PFSK-1 (cell line): ENCODE measurements at regions not wholly inside any gene's neighbourhood (a gene's known extent, or its start where the extent isn't known, plus 50 kb on each side); places are given as distances from the start of the nearest gene placed in this dataset.

Experiments
- POLR2AphosphoS5 ChIP-seq: IDR thresholded peaks from 2 replicates; pipeline ENCODE4 v1.6.1; 2012; ENCODE audit warnings: low read depth, mild to moderate bottlenecking, control low read depth, low read length, moderate library complexity
- SIN3A ChIP-seq: IDR thresholded peaks from 2 replicates; pipeline ENCODE4 v1.6.1; 2012; ENCODE audit warnings: mild to moderate bottlenecking, low read length, moderate library complexity, borderline replicate concordance; ENCODE audit not compliant: insufficient read depth
- TAF1 ChIP-seq: IDR thresholded peaks from 2 replicates; pipeline ENCODE4 v1.6.1; 2012; ENCODE audit warnings: low read length, control low read depth, borderline replicate concordance; ENCODE audit not compliant: insufficient read depth

DNA sequence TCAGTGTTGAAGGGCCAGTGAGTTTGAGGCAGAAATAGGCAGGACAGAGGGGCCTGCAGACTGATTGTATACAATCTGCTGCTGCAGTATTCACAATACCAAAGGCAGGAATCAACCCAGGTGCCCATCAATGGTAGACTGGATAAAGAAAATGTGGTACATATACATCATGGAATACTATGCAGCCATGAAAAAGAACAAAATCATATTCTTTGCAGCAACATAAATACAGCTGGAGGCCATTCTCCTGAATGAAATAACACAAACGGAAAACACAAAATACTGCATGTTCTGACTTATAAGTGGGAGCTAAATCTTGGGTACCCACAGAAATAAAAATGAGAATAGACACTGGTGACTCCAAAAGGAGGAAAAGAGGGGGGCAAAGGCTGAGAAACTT is 485.1 kb downstream of the XYLT1 start:
- TF ChIP-seq POLR2AphosphoS5 (no peak), TAF1 (no peak), SIN3A (no peak)
